ENCODE measurements at regions not wholly inside any gene's neighbourhood (a gene's known extent, or its start where the extent isn't known, plus 50 kb on each side); places are given as distances from the start of the nearest gene placed in this dataset.

GRCh38 chr5:8238080-8238479, 369.1 kb downstream of the MTRR start:
- no peak for DNase-seq (ENCODE audit: low spot score)
- FAIRE-seq, result no peak

- DNase-seq (ENCODE audit: low spot score) (no peak), FAIRE-seq (no peak)
Measured at GRCh38 chr5:8239198-8239597, 370.2 kb downstream of the MTRR start.

- FAIRE-seq (no peak), DNase-seq (ENCODE audit: low spot score) (no peak)
Measured at GRCh38 chr5:8239646-8240045, 370.7 kb downstream of the MTRR start.

- FAIRE-seq (no peak), DNase-seq (ENCODE audit: low spot score) (no peak)
Measured at GRCh38 chr5:8241076-8241475, 372.1 kb downstream of the MTRR start.

- no peak for DNase-seq (ENCODE audit: low spot score)
- no peak for FAIRE-seq
Measured at GRCh38 chr5:8241558-8241957, 372.6 kb downstream of the MTRR start.

GRCh38 chr5:8247049-8247899, 378.3 kb downstream of the MTRR start:
- FAIRE-seq, result no peak

GRCh38 chr5:8253376-8253775, 384.4 kb downstream of the MTRR start:
- DNase-seq (ENCODE audit: low spot score), result no peak
- FAIRE-seq, result no peak

More at GRCh38 chr5:8247049-8247899, 378.3 kb downstream of the MTRR start:
- no peak for DNase-seq (ENCODE audit: low spot score)

GRCh38 chr5:8254674-8255073, 385.7 kb downstream of the MTRR start:
- no peak for FAIRE-seq

GRCh38 chr5:8258801-8259200, 389.9 kb downstream of the MTRR start:
- no peak for FAIRE-seq
- DNase-seq (ENCODE audit: low spot score), result no peak

More at GRCh38 chr5:8254674-8255073, 385.7 kb downstream of the MTRR start:
- DNase-seq (ENCODE audit: low spot score), result no peak

- no peak for DNase-seq (ENCODE audit: low spot score)
- FAIRE-seq, result no peak
Measured at GRCh38 chr5:8270246-8270645, 401.3 kb downstream of the MTRR start.

- DNase-seq (ENCODE audit: low spot score) (no peak), FAIRE-seq (no peak)
Measured at GRCh38 chr5:8280711-8281363, 411.9 kb downstream of the MTRR start.

GRCh38 chr5:8288334-8288733, 419.4 kb downstream of the MTRR start:
- DNase-seq (ENCODE audit: low spot score), result no peak
- FAIRE-seq, result no peak

GRCh38 chr5:8288897-8289516, 420.1 kb downstream of the MTRR start:
- no peak for FAIRE-seq
- DNase-seq (ENCODE audit: low spot score), result no peak

GRCh38 chr5:8289779-8290178, 420.8 kb downstream of the MTRR start:
- DNase-seq (ENCODE audit: low spot score), result no peak
- no peak for FAIRE-seq

- no peak for FAIRE-seq
- no peak for DNase-seq (ENCODE audit: low spot score)
Measured at GRCh38 chr5:8290721-8291120, 421.8 kb downstream of the MTRR start.

GRCh38 chr5:8291641-8292040, 422.7 kb downstream of the MTRR start:
- DNase-seq (ENCODE audit: low spot score) (no peak), FAIRE-seq (no peak)

- DNase-seq (ENCODE audit: low spot score), result no peak
Measured at GRCh38 chr5:8295141-8295540, 426.2 kb downstream of the MTRR start.

GRCh38 chr5:8299716-8300115, 430.8 kb downstream of the MTRR start:
- FAIRE-seq, result no peak
- no peak for DNase-seq (ENCODE audit: low spot score)

More at GRCh38 chr5:8295141-8295540, 426.2 kb downstream of the MTRR start:
- no peak for FAIRE-seq

- no peak for DNase-seq (ENCODE audit: low spot score)
- FAIRE-seq, result no peak
Measured at GRCh38 chr5:8304341-8304740, 435.4 kb downstream of the MTRR start.

GRCh38 chr5:8306288-8306896, 437.4 kb downstream of the MTRR start:
- DNase-seq (ENCODE audit: low spot score), result no peak
- FAIRE-seq, result no peak

GRCh38 chr5:8314965-8315364, 446.0 kb downstream of the MTRR start:
- FAIRE-seq, result no peak
- DNase-seq (ENCODE audit: low spot score), result no peak

Measured in urothelium cell line (cell line).